ENCODE measurements at regions not wholly inside any gene's neighbourhood (a gene's known extent, or its start where the extent isn't known, plus 50 kb on each side); places are given as distances from the start of the nearest gene placed in this dataset.

DNA sequence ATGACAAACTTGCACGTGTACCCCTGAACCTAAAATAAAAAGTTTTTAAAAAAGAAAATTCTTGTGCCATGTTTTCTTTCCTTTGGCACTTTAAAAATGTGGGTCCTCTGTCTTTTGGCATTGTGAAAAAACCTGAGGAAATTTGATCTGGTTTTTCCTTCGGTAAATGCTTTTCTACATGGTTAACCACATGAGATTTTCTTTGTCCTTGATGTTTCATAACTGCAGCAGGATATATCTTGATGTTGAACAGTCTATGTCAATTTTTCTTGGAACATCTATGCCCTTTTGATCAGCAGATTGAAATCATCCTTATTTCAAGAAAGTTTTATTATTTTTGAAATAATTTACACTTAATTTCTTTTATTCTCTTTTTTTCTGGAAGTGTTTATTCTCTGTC is 109.1 kb downstream of the TMEM17 start:
- intact Hi-C loops (cut with micrococcal nuclease; ENCODE audit: unreplicated experiment) = no loop called here

DNA sequence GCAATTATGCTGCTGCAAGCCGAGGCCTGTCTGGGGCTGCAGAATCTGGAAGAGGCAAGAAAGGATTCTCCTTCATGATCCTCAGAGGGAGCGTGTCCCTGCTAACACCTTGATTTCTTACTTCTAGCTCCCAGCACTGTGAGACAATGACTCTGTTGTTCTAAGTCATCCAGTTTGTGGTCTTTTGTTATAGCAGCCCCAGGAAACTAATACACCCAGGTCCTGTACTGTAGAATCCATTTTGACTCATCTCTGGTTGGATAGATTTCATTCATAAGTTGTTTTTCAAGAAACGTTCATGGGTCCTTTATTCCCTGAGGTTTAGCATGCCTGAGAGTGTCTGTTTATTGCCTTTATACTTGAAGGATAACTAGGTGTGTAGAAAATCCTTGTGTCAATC is 112.7 kb downstream of the TMEM17 start:
- DNase-seq (ENCODE audit: low read depth, low spot score) = no peak
- in situ Hi-C loops (cut with HindIII; ENCODE audit: low pct_unique_long_range_greater_than_20kb, low sequenced_read_pairs) = no loop called here

More for the DNA sequence above, 109.1 kb downstream of the TMEM17 start:
- H3K27ac ChIP-seq (ENCODE audit: low read length) = no peak overlapping the region
- no peaks in the 10 kb centered on the region for H3K4me1 ChIP-seq (ENCODE audit: control insufficient read depth, insufficient read depth, low read length)
- BruUV-seq (replicated peaks) = no TSS peak
- DNase-seq (ENCODE audit: low read depth, low spot score) (no peak), ATAC-seq (no peak)
- H3K9me3 ChIP-seq (ENCODE audit: control insufficient read depth, insufficient read depth, low read depth, low read length) = no peaks in the 10 kb centered on the region
- in situ Hi-C loops (cut with HindIII; ENCODE audit: low pct_unique_long_range_greater_than_20kb, low sequenced_read_pairs) = no loop called here
- ChIA-PET CTCF (interaction anchor here (0.6 to 0.7 kb wide), 3 partner anchors 97 to 1102 kb away, joined by 3 to 5 read pairs (median 3); no protein-coding TSS in a partner anchor), POLR2A (no interaction called here)
- H3K27me3 ChIP-seq (ENCODE audit: control insufficient read depth, insufficient read depth, low read length) = no peaks in the 10 kb centered on the region
- no peaks in the 10 kb centered on the region for H3K36me3 ChIP-seq (ENCODE audit: control insufficient read depth, insufficient read depth, low read length)
- TF ChIP-seq, protein P1, sequence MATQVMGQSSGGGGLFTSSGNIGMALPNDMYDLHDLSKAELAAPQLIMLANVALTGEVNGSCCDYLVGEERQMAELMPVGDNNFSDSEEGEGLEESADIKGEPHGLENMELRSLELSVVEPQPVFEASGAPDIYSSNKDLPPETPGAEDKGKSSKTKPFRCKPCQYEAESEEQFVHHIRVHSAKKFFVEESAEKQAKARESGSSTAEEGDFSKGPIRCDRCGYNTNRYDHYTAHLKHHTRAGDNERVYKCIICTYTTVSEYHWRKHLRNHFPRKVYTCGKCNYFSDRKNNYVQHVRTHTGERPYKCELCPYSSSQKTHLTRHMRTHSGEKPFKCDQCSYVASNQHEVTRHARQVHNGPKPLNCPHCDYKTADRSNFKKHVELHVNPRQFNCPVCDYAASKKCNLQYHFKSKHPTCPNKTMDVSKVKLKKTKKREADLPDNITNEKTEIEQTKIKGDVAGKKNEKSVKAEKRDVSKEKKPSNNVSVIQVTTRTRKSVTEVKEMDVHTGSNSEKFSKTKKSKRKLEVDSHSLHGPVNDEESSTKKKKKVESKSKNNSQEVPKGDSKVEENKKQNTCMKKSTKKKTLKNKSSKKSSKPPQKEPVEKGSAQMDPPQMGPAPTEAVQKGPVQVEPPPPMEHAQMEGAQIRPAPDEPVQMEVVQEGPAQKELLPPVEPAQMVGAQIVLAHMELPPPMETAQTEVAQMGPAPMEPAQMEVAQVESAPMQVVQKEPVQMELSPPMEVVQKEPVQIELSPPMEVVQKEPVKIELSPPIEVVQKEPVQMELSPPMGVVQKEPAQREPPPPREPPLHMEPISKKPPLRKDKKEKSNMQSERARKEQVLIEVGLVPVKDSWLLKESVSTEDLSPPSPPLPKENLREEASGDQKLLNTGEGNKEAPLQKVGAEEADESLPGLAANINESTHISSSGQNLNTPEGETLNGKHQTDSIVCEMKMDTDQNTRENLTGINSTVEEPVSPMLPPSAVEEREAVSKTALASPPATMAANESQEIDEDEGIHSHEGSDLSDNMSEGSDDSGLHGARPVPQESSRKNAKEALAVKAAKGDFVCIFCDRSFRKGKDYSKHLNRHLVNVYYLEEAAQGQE (IDR thresholded peaks at IDR 0.05; ENCODE audit: insufficient read depth in 1 of 2, low read depth in 2 of 2, low read length in 1 of 2) = no peak
- TF ChIP-seq, protein P2, sequence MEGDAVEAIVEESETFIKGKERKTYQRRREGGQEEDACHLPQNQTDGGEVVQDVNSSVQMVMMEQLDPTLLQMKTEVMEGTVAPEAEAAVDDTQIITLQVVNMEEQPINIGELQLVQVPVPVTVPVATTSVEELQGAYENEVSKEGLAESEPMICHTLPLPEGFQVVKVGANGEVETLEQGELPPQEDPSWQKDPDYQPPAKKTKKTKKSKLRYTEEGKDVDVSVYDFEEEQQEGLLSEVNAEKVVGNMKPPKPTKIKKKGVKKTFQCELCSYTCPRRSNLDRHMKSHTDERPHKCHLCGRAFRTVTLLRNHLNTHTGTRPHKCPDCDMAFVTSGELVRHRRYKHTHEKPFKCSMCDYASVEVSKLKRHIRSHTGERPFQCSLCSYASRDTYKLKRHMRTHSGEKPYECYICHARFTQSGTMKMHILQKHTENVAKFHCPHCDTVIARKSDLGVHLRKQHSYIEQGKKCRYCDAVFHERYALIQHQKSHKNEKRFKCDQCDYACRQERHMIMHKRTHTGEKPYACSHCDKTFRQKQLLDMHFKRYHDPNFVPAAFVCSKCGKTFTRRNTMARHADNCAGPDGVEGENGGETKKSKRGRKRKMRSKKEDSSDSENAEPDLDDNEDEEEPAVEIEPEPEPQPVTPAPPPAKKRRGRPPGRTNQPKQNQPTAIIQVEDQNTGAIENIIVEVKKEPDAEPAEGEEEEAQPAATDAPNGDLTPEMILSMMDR (IDR thresholded peaks at IDR 0.05) = no peak
- no peak for TF ChIP-seq TCF7L2 (IDR thresholded peaks at IDR 0.05; ENCODE audit: low read depth, low read length)
- no peak for TF ChIP-seq SIN3A (IDR thresholded peaks at IDR 0.05; ENCODE audit: borderline replicate concordance, insufficient read depth, low read depth, low read length)
- no peak for TF ChIP-seq POLR2AphosphoS5 (IDR thresholded peaks at IDR 0.05; ENCODE audit: low read depth, low read length)
- no peak overlapping the region for H3K4me3 ChIP-seq (ENCODE audit: low read depth in 2 of 2, low read length in 2 of 2)

More for the DNA sequence above, 112.7 kb downstream of the TMEM17 start:
- intact Hi-C loops (cut with micrococcal nuclease; ENCODE audit: unreplicated experiment) = no loop called here
- H3K36me3 ChIP-seq (ENCODE audit: control insufficient read depth, insufficient read depth, low read length) = no peaks in the 10 kb centered on the region
- no TSS peak for BruUV-seq (replicated peaks)
- no peaks in the 10 kb centered on the region for H3K9me3 ChIP-seq (ENCODE audit: control insufficient read depth, insufficient read depth, low read depth, low read length)
- TF ChIP-seq, protein P2 (IDR thresholded peaks at IDR 0.05) = no peak
- TF ChIP-seq TCF7L2 (IDR thresholded peaks at IDR 0.05; ENCODE audit: low read depth, low read length) = no peak
- TF ChIP-seq, protein P1 (IDR thresholded peaks at IDR 0.05; ENCODE audit: insufficient read depth in 1 of 2, low read depth in 2 of 2, low read length in 1 of 2) = no peak
- no peak for TF ChIP-seq SIN3A (IDR thresholded peaks at IDR 0.05; ENCODE audit: borderline replicate concordance, insufficient read depth, low read depth, low read length)
- no peak for TF ChIP-seq POLR2AphosphoS5 (IDR thresholded peaks at IDR 0.05; ENCODE audit: low read depth, low read length)
- no peak for ATAC-seq
- no peaks in the 10 kb centered on the region for H3K27me3 ChIP-seq (ENCODE audit: control insufficient read depth, insufficient read depth, low read length)
- POLR2A ChIA-PET = no interaction called here
- no peaks in the 10 kb centered on the region for H3K4me1 ChIP-seq (ENCODE audit: control insufficient read depth, insufficient read depth, low read length)
- no peak overlapping the region for H3K27ac ChIP-seq (ENCODE audit: low read length)
- CTCF ChIA-PET = no interaction called here
- no peak overlapping the region for H3K4me3 ChIP-seq (ENCODE audit: low read depth in 2 of 2, low read length in 2 of 2)

Data from Panc1 (cell line).